ENCODE measurements at regions not wholly inside any gene's neighbourhood (a gene's known extent, or its start where the extent isn't known, plus 50 kb on each side); places are given as distances from the start of the nearest gene placed in this dataset.

GRCh38 chr11:115111066-115111465 is 393.1 kb downstream of the CADM1 start:
- ChIA-PET CTCF (no interaction called here), POLR2A (ENCODE audit: low non-redundant PET) (no interaction called here)
- TF ChIP-seq CTCF (conservative IDR thresholded peaks at IDR 0.05; ENCODE audit: low read depth): no peak
- DNase-seq (ENCODE audit: low spot score): no peak
- no peak overlapping the region for H3K27ac ChIP-seq

- no peak for TF ChIP-seq CTCF (conservative IDR thresholded peaks at IDR 0.05; ENCODE audit: low read depth)
- POLR2A ChIA-PET (ENCODE audit: low non-redundant PET): no interaction called here
- H3K27ac ChIP-seq: no peak overlapping the region
- DNase-seq (ENCODE audit: low spot score): no peak
- CTCF ChIA-PET: no interaction called here
Measured at GRCh38 chr11:115112754-115113153, 391.5 kb downstream of the CADM1 start.

DNA sequence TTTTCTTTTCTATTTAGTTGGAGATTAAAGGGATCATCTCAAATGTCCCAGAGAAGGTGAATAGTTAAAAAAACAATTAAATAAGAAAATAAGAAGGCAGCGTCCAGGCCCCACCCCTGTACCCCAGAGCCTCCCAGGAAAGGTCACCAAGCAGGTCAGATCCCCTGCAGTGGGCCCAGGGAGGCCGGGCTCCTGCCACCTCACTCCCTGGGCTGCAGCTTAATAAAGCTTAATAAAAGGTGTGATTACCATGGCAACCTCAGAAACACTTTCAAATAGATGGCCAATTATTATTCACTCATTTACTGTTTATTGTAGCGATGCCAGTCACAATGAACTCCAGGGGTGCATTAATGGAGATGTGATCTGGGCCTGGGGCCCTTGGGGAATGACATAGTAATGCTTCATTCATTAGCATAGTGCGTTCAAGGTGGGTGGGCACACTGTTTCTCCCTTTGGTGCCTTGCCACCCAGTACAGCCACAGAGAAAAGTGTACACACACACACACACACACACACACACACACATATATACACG is 386.2 kb downstream of the CADM1 start:
- no peak for TF ChIP-seq CTCF (conservative IDR thresholded peaks at IDR 0.05; ENCODE audit: low read depth)
- CTCF ChIA-PET: no interaction called here
- DNase-seq (ENCODE audit: low spot score): no peak
- no peak overlapping the region for H3K27ac ChIP-seq
- POLR2A ChIA-PET (ENCODE audit: low non-redundant PET): no interaction called here

GRCh38 chr11:115119146-115119545 is 385.1 kb downstream of the CADM1 start:
- H3K27ac ChIP-seq: no peak overlapping the region
- no peak for DNase-seq (ENCODE audit: low spot score)
- ChIA-PET CTCF (interaction anchor here (1.1 kb wide), 1 partner anchor 51 kb away, joined by 3 read pairs; no protein-coding TSS in a partner anchor), POLR2A (ENCODE audit: low non-redundant PET) (no interaction called here)
- TF ChIP-seq CTCF (conservative IDR thresholded peaks at IDR 0.05; ENCODE audit: low read depth): no peak
